CD4-positive, alpha-beta T cell treated with Interleukin-17A for 4 hours (primary cell): ENCODE measurements at regions not wholly inside any gene's neighbourhood (a gene's known extent, or its start where the extent isn't known, plus 50 kb on each side); places are given as distances from the start of the nearest gene placed in this dataset.

Experiments used
- DNase-seq: peaks from one replicate; pipeline ENCODE4 v3.0.0-alpha.2; 2020; ENCODE audit warnings: mixed read lengths

- DNase-seq: no peak
These were observed 245.3 kb downstream of the MAFB start for GRCh38 chr20:40443753-40444152.

- no peak for DNase-seq
These were observed 246.7 kb downstream of the MAFB start for GRCh38 chr20:40442181-40442963.

GRCh38 chr20:40441771-40442170, 247.3 kb downstream of the MAFB start:
- no peak for DNase-seq

- no peak for DNase-seq
These were observed 250.7 kb downstream of the MAFB start for GRCh38 chr20:40438161-40438830.

GRCh38 chr20:40436011-40436410, 253.0 kb downstream of the MAFB start:
- DNase-seq: no peak

- DNase-seq: no peak
These were observed 253.7 kb downstream of the MAFB start for GRCh38 chr20:40435146-40435895.

- no peak for DNase-seq
These were observed 254.9 kb downstream of the MAFB start for GRCh38 chr20:40434122-40434521.

- DNase-seq: no peak
These were observed 255.6 kb downstream of the MAFB start for GRCh38 chr20:40433341-40433861.

GRCh38 chr20:40431611-40432010, 257.4 kb downstream of the MAFB start:
- DNase-seq: no peak

- no peak for DNase-seq
These were observed 257.9 kb downstream of the MAFB start for GRCh38 chr20:40431112-40431511.

- DNase-seq: no peak
These were observed 262.0 kb downstream of the MAFB start for GRCh38 chr20:40427026-40427425.

GRCh38 chr20:40424695-40425094, 264.3 kb downstream of the MAFB start:
- DNase-seq: no peak

GRCh38 chr20:40422656-40423055, 266.4 kb downstream of the MAFB start:
- DNase-seq: no peak

- DNase-seq: no peak
These were observed 272.8 kb downstream of the MAFB start for GRCh38 chr20:40416274-40416673.

- no peak for DNase-seq
These were observed 274.0 kb downstream of the MAFB start for GRCh38 chr20:40414843-40415615.

- DNase-seq: no peak
These were observed 279.0 kb downstream of the MAFB start for GRCh38 chr20:40410028-40410427.

GRCh38 chr20:40397467-40397866, 291.6 kb downstream of the MAFB start:
- DNase-seq: no peak

GRCh38 chr20:40393197-40394079, 295.6 kb downstream of the MAFB start:
- no peak for DNase-seq

GRCh38 chr20:40390654-40391053, 298.4 kb downstream of the MAFB start:
- no peak for DNase-seq

- DNase-seq: no peak
These were observed 318.2 kb downstream of the MAFB start for GRCh38 chr20:40370800-40371199.

- no peak for DNase-seq
These were observed 320.2 kb downstream of the MAFB start for GRCh38 chr20:40368876-40369275.

GRCh38 chr20:40361916-40362315, 327.1 kb downstream of the MAFB start:
- DNase-seq: no peak
